GM12873 (cell line): ENCODE measurements at regions not wholly inside any gene's neighbourhood (a gene's known extent, or its start where the extent isn't known, plus 50 kb on each side); places are given as distances from the start of the nearest gene placed in this dataset.

Source experiments
- TF ChIP-seq, protein P1 (sequence below): IDR thresholded peaks from 2 replicates; pipeline ENCODE4 v1.5.1; 2012; ENCODE audit warnings: low read depth, mild to moderate bottlenecking, moderate library complexity, low read length, control low read depth; ENCODE audit not compliant: insufficient read depth; ENCODE audit errors: missing control alignments

DNA sequence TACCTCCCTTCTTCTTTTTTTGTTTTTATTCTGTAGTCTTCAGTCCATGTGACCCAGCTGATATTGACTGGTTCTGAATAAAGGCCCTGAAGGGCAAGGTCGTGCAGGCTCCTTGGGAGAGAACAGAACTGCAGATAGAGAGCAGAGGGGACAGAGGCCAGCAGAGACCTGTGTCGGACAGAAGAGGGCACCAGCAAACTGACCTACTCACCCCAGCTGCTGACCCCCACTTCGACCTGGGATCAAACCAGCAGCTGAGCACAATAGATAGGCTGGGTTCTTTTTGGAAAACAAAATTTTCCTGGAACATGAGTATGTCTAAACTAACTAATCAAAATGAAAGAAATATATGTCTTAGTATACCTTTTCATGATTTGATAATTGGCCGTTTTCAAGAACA, 695.1 kb downstream of the NR2F1-AS1 start:
- TF ChIP-seq, protein P1, sequence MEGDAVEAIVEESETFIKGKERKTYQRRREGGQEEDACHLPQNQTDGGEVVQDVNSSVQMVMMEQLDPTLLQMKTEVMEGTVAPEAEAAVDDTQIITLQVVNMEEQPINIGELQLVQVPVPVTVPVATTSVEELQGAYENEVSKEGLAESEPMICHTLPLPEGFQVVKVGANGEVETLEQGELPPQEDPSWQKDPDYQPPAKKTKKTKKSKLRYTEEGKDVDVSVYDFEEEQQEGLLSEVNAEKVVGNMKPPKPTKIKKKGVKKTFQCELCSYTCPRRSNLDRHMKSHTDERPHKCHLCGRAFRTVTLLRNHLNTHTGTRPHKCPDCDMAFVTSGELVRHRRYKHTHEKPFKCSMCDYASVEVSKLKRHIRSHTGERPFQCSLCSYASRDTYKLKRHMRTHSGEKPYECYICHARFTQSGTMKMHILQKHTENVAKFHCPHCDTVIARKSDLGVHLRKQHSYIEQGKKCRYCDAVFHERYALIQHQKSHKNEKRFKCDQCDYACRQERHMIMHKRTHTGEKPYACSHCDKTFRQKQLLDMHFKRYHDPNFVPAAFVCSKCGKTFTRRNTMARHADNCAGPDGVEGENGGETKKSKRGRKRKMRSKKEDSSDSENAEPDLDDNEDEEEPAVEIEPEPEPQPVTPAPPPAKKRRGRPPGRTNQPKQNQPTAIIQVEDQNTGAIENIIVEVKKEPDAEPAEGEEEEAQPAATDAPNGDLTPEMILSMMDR = no peak

GRCh38 chr5:92884469-92884868, 696.5 kb downstream of the NR2F1-AS1 start:
- TF ChIP-seq, protein P1 = no peak

DNA sequence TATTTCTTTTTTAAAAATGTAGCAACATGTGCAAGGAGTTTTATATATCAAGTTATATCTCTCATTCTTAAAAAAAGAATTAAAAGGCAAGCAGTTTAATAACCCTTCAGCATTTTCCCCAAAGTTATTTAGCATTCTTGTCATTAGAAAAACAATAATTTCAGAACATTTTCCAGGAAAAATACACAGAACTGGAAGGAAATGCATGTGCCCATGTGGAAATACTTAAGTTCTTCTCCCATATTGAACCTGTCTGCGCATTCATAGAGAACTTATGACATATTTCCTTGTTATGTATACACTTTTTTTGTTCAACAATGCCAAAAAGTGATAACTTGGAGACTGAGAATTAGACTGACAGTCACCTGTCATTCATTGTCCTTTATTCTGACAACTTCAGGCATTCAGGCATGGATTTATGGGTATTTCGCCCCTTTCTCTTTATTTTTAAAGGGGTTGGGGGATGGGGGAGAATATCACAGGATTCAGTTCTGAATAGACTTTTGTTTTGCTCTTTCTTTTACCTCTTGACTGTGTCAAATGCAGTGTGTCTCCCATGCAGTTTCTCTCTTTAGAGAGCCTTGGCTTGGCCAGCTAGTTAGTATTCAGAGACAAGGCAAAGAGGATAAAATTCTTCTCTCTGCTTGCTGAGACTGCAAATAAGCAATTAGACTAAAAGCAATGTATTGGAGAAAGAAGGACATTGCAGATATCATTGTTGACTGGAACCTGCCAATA, 701.0 kb downstream of the NR2F1-AS1 start:
- TF ChIP-seq, protein P1 = no peak

DNA sequence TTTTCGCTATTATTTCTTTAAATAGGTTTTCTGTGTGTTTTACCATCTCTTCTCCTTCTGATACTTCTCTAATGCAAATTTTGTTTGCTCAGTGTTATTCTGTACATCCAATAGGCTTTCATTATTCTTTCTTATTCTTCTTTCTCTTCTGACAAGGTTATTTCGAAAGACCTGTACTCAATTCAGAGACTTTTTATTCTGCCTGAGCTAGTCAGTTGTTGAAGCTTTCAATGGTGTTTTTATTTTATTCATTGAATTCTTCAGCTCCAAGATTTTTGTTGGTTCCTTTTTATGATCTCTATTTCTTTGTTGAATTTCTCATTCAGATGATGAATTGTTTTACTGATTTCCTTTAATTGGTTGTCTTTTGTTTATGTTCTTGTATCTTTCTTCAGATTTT, 706.2 kb downstream of the NR2F1-AS1 start:
- TF ChIP-seq, protein P1 = no peak

- TF ChIP-seq, protein P1 = no peak
Measured at GRCh38 chr5:92868442-92868841, 712.6 kb downstream of the NR2F1-AS1 start.

DNA sequence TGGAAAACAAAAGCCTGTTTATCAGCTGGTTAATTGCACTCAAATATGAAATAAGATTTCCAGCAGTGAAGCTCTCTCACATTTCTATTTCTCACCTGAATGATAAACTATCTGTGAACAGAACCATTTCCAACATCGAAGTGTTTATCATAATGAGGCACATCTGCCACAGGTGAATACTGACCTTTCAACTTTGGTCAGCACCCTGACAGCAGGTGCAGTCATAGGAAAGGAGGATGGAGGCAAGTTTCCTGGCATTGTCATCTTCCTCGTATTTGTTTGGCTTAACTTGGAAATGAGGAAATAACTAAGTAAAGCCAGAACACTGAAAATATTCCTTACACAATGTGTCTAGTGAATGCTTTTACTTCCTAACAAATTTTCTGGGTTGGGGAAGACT, 716.4 kb downstream of the NR2F1-AS1 start:
- TF ChIP-seq, protein P1 = no peak

GRCh38 chr5:92863666-92864065, 717.4 kb downstream of the NR2F1-AS1 start:
- TF ChIP-seq, protein P1 = no peak
